Uterus (tissue), 3 donors: ENCODE measurements at regions not wholly inside any gene's neighbourhood (a gene's known extent, or its start where the extent isn't known, plus 50 kb on each side); places are given as distances from the start of the nearest gene placed in this dataset.
"Not testable (repeated sequence)": the region's sequence is repeated elsewhere in the genome, so short reads cannot be mapped to it uniquely, and the experiment has no call there.

Experiments used
- DNase-seq, 2 donors: peaks; one replicate each; pipeline ENCODE4 v3.0.0-alpha.2; 2019 to 2020
- H3K27ac ChIP-seq, 2 donors: fragments of 200-600 bp; sonication (generic); 1 replicate in 1 of 2; 2 replicates in 1 of 2; pipeline ENCODE4 v1.5.1; 2016 to 2018
- H3K27me3 ChIP-seq, 2 donors: fragments of 200-600 bp; sonication (generic); one replicate each; pipeline ENCODE4 v1.5.1; 2018 to 2019; ENCODE audit warnings: control low read depth in 1 of 2
- H3K36me3 ChIP-seq, 2 donors: fragments of 200-600 bp; sonication (generic); one replicate each; pipeline ENCODE4 v1.5.1; 2019; ENCODE audit warnings: control low read depth in 1 of 2
- H3K4me1 ChIP-seq, 2 donors: fragments of 200-600 bp; sonication (generic); one replicate each; pipeline ENCODE4 v1.5.1; 2018 to 2019; ENCODE audit warnings: control low read depth in 1 of 2
- H3K4me3 ChIP-seq, 2 donors: fragments of 200-600 bp; sonication (generic); 1 replicate in 1 of 2; 2 replicates in 1 of 2; pipeline ENCODE4 v1.5.1; 2018 to 2019; ENCODE audit warnings: mild to moderate bottlenecking in 1 of 2
- H3K9me3 ChIP-seq, 2 donors: fragments of 200-600 bp; sonication (generic); one replicate each; pipeline ENCODE4 v1.5.1; 2019; ENCODE audit warnings: control low read depth in 1 of 2
- CTCF ChIP-seq, 4 experiments: fragments of 200-600 bp in 2 of 4; fragments of 450-650 bp in 2 of 4; sonication (generic) in 2 of 4; IDR thresholded peaks; one replicate each; pipeline ENCODE4 v1.5.1; 2016 to 2019; ENCODE audit warnings: antibody characterized with exemption in 4 of 4, mild to moderate bottlenecking in 2 of 4, moderate library complexity in 1 of 4
- POLR2A ChIP-seq, 2 donors: fragments of 450-650 bp; IDR thresholded peaks; one replicate each; pipeline ENCODE4 v1.6.1; 2016; ENCODE audit warnings: antibody characterized with exemption in 2 of 2, mild to moderate bottlenecking in 1 of 2, moderate library complexity in 1 of 2
- intact Hi-C: fragments of 100-400 bp; cut with DNase I; formaldehyde crosslinking; loops from one replicate; pipeline ENCODE4 v1.15.1; 2023; ENCODE audit warnings: low total_unique reads
- donor health status: DM: yes; HTN: yes; CAD: no.

- intact Hi-C loops, result no loop called here
- H3K9me3 ChIP-seq, result no peaks in the 10 kb centered on the region
- no peak for TF ChIP-seq POLR2A (IDR thresholded peaks at IDR 0.05)
- no peak for TF ChIP-seq CTCF (IDR thresholded peaks at IDR 0.05)
- no peaks in the 10 kb centered on the region for H3K27me3 ChIP-seq
- no peak overlapping the region for H3K27ac ChIP-seq
- no peak overlapping the region for H3K4me3 ChIP-seq
- H3K36me3 ChIP-seq, result no peaks in the 10 kb centered on the region
- DNase-seq, result no peak
- no peaks in the 10 kb centered on the region for H3K4me1 ChIP-seq
Observed at GRCh38 chr2:234251326-234252271, 201.1 kb downstream of the SPP2 start.

GRCh38 chr2:234250926-234251325 is 200.4 kb downstream of the SPP2 start:
- TF ChIP-seq POLR2A (IDR thresholded peaks at IDR 0.05) (no peak), CTCF (IDR thresholded peaks at IDR 0.05) (no peak)
- intact Hi-C loops, result no loop called here
- Histone ChIP-seq H3K9me3 (no peaks in the 10 kb centered on the region), H3K36me3 (no peaks in the 10 kb centered on the region), H3K4me3 (no peak overlapping the region), H3K27me3 (no peaks in the 10 kb centered on the region), H3K4me1 (no peaks in the 10 kb centered on the region), H3K27ac (no peak overlapping the region)
- DNase-seq, result no peak

- no peaks in the 10 kb centered on the region for H3K9me3 ChIP-seq
- H3K27me3 ChIP-seq, result no peaks in the 10 kb centered on the region
- TF ChIP-seq CTCF (IDR thresholded peaks at IDR 0.05) (no peak), POLR2A (IDR thresholded peaks at IDR 0.05) (no peak)
- H3K27ac ChIP-seq, result no peak overlapping the region
- H3K4me3 ChIP-seq, result no peak overlapping the region
- intact Hi-C loops, result no loop called here
- H3K4me1 ChIP-seq, result no peaks in the 10 kb centered on the region
- H3K36me3 ChIP-seq, result no peaks in the 10 kb centered on the region
- DNase-seq, result no peak
Observed at GRCh38 chr2:234249873-234250272, 199.4 kb downstream of the SPP2 start.

GRCh38 chr2:234249034-234249735 is 198.7 kb downstream of the SPP2 start:
- no peaks in the 10 kb centered on the region for H3K36me3 ChIP-seq
- TF ChIP-seq POLR2A (IDR thresholded peaks at IDR 0.05), result no peak
- TF ChIP-seq CTCF (IDR thresholded peaks at IDR 0.05), result no peak
- intact Hi-C loops, result no loop called here
- no peak for DNase-seq
- no peak overlapping the region for H3K27ac ChIP-seq
- H3K27me3 ChIP-seq, result no peaks in the 10 kb centered on the region
- no peak overlapping the region for H3K4me3 ChIP-seq
- H3K4me1 ChIP-seq, result no peaks in the 10 kb centered on the region
- no peaks in the 10 kb centered on the region for H3K9me3 ChIP-seq

- H3K4me1 ChIP-seq, DNase-seq, H3K27ac ChIP-seq, H3K9me3 ChIP-seq, H3K27me3 ChIP-seq, H3K36me3 ChIP-seq, intact Hi-C loops, H3K4me3 ChIP-seq: not testable (repeated sequence)
Observed at GRCh38 chr2:234248213-234248710, 197.8 kb downstream of the SPP2 start.
